HG03575 (cell line): ENCODE measurements at regions not wholly inside any gene's neighbourhood (a gene's known extent, or its start where the extent isn't known, plus 50 kb on each side); places are given as distances from the start of the nearest gene placed in this dataset.
"Not testable (repeated sequence)": the region's sequence is repeated elsewhere in the genome, so short reads cannot be mapped to it uniquely, and the experiment has no call there.

Experiments used
- ATAC-seq: cut with Tn5 transposase; IDR thresholded peaks from one replicate; pipeline ENCODE4 v1.9.1; 2021; ENCODE audit not compliant: unreplicated experiment, insufficient number of reproducible peaks, low FRiP score; ENCODE audit errors: extremely low read depth

GRCh38 chr14:87020106-87020505, 972.9 kb downstream of the GALC start:
- not testable (repeated sequence) for ATAC-seq

- ATAC-seq: no peak
These were observed 974.7 kb downstream of the GALC start for GRCh38 chr14:87018294-87018693.

GRCh38 chr14:87017335-87017734, 975.6 kb downstream of the GALC start:
- no peak for ATAC-seq

GRCh38 chr14:87014856-87015255, 978.1 kb downstream of the GALC start:
- no peak for ATAC-seq

- ATAC-seq: no peak
These were observed 979.4 kb downstream of the GALC start for GRCh38 chr14:87013583-87013982.

GRCh38 chr14:87008965-87009364, 984.0 kb downstream of the GALC start:
- ATAC-seq: no peak

GRCh38 chr14:87005280-87005679, 987.7 kb downstream of the GALC start:
- ATAC-seq: no peak

- ATAC-seq: no peak
These were observed 990.2 kb downstream of the GALC start for GRCh38 chr14:87002776-87003175.

- ATAC-seq: no peak
These were observed 991.6 kb downstream of the GALC start for GRCh38 chr14:87001333-87001732.

- no peak for ATAC-seq
These were observed 992.9 kb downstream of the GALC start for GRCh38 chr14:87000081-87000480.

- no peak for ATAC-seq
These were observed 993.9 kb downstream of the GALC start for GRCh38 chr14:86999036-86999435.

GRCh38 chr14:86997271-86997670, 995.7 kb downstream of the GALC start:
- no peak for ATAC-seq

- ATAC-seq: no peak
These were observed 1002.6 kb downstream of the GALC start for GRCh38 chr14:86990396-86990795.

- no peak for ATAC-seq
These were observed 1003.7 kb downstream of the GALC start for GRCh38 chr14:86989285-86989684.

GRCh38 chr14:86987966-86988365, 1005.0 kb downstream of the GALC start:
- ATAC-seq: no peak

- no peak for ATAC-seq
These were observed 1019.8 kb downstream of the GALC start for GRCh38 chr14:86973177-86973576.

- ATAC-seq: no peak
These were observed 1021.7 kb downstream of the GALC start for GRCh38 chr14:86971292-86971691.

GRCh38 chr14:86961106-86961716, 1031.8 kb downstream of the GALC start:
- ATAC-seq: no peak

- ATAC-seq: no peak
These were observed 1037.1 kb downstream of the GALC start for GRCh38 chr14:86955771-86956354.

- no peak for ATAC-seq
These were observed 1038.4 kb downstream of the GALC start for GRCh38 chr14:86954623-86955022.

- no peak for ATAC-seq
These were observed 1046.5 kb downstream of the GALC start for GRCh38 chr14:86946446-86946845.
